Testis (tissue), 2 donors: ENCODE measurements at regions not wholly inside any gene's neighbourhood (a gene's known extent, or its start where the extent isn't known, plus 50 kb on each side); places are given as distances from the start of the nearest gene placed in this dataset.

Experiments
- DNase-seq: peaks from one replicate; pipeline ENCODE4 v3.0.0-alpha.2; 2019
- H3K27ac ChIP-seq, 2 donors: fragments of 200-600 bp; sonication (generic); one replicate each; pipeline ENCODE4 v1.5.1; 2019
- H3K27me3 ChIP-seq: fragments of 200-600 bp; sonication (generic); one replicate; pipeline ENCODE4 v1.5.1; 2019
- H3K36me3 ChIP-seq: fragments of 200-600 bp; sonication (generic); one replicate; pipeline ENCODE4 v1.5.1; 2017; ENCODE audit warnings: low read depth; ENCODE audit errors: missing control alignments
- H3K4me1 ChIP-seq: fragments of 200-600 bp; sonication (generic); one replicate; pipeline ENCODE4 v1.5.1; 2019
- H3K4me3 ChIP-seq, 2 donors: fragments of 200-600 bp; sonication (generic); one replicate each; pipeline ENCODE4 v1.5.1; 2017 to 2019
- H3K9me3 ChIP-seq: fragments of 200-600 bp; sonication (generic); one replicate; pipeline ENCODE4 v1.5.1; 2017
- POLR2A ChIP-seq: fragments of 450-650 bp; IDR thresholded peaks from one replicate; pipeline ENCODE4 v1.6.1; 2017; ENCODE audit warnings: antibody characterized with exemption, mild to moderate bottlenecking, moderate library complexity
- WGBS, 2 donors: methylation state at CpG; one replicate each; pipeline ENCODE4 v1.1.5; 2018; 5-methylcytosine and 5-hydroxymethylcytosine counted together
- intact Hi-C: fragments of 100-400 bp; cut with DNase I; formaldehyde crosslinking; loops from one replicate; pipeline ENCODE4 v1.15.1; 2023; ENCODE audit warnings: low total_unique reads
- TF ChIP-seq, protein P1 (sequence below), 3 experiments: fragments of 450-650 bp in 2 of 3; fragments of 200-600 bp in 1 of 3; sonication (generic) in 1 of 3; IDR thresholded peaks; one replicate each; pipeline ENCODE4 v1.5.1; 2016 to 2019; ENCODE audit warnings: antibody characterized with exemption in 3 of 3, mild to moderate bottlenecking in 2 of 3, moderate library complexity in 1 of 3

DNA sequence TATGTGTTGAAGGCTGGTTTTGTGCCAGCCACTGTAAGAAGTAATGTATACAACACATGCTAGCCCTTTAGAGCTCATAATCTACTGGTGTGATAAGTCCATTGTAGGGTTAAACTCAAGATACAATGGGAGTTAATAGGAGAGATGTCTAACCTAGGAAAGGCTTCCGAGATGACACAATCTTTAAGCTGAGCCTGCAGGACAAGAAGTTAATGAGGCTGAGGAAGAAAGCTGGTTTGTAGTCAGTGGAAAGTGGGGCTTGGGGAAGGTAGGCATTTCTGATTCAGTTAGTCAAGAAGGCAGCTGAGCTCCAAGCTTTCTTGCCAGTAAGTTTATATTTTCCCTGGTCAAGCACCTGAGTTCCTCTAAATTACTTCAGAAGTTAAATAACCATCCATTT is 83.0 kb upstream of the TGFBR2 start:
- peak overlapping the region in 1 of 2 donors; percentile 6 for H3K27ac ChIP-seq
- no peak for DNase-seq
- no peaks in the 10 kb centered on the region for H3K27me3 ChIP-seq
- peaks cover 17% of the 10 kb centered on the region for H3K4me1 ChIP-seq
- TF ChIP-seq, protein P1, sequence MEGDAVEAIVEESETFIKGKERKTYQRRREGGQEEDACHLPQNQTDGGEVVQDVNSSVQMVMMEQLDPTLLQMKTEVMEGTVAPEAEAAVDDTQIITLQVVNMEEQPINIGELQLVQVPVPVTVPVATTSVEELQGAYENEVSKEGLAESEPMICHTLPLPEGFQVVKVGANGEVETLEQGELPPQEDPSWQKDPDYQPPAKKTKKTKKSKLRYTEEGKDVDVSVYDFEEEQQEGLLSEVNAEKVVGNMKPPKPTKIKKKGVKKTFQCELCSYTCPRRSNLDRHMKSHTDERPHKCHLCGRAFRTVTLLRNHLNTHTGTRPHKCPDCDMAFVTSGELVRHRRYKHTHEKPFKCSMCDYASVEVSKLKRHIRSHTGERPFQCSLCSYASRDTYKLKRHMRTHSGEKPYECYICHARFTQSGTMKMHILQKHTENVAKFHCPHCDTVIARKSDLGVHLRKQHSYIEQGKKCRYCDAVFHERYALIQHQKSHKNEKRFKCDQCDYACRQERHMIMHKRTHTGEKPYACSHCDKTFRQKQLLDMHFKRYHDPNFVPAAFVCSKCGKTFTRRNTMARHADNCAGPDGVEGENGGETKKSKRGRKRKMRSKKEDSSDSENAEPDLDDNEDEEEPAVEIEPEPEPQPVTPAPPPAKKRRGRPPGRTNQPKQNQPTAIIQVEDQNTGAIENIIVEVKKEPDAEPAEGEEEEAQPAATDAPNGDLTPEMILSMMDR (IDR thresholded peaks at IDR 0.05), result no peak
- no peak for TF ChIP-seq POLR2A
- H3K36me3 ChIP-seq, result no peaks in the 10 kb centered on the region
- intact Hi-C loops, result loop anchor here (10.0 kb wide), 1 partner anchor 161 kb away; no protein-coding TSS in a partner anchor
- WGBS, 2 donors, result 67 to 83% methylated on average over 1 of the region's 1 CpG
- H3K4me3 ChIP-seq, result no peak overlapping the region
- no peaks in the 10 kb centered on the region for H3K9me3 ChIP-seq

GRCh38 chr3:30524357-30525040 is 81.9 kb upstream of the TGFBR2 start:
- WGBS, 2 donors, result 59 to 71% methylated on average over 4 of the region's 4 CpGs
- peaks cover 17% of the 10 kb centered on the region for H3K4me1 ChIP-seq
- H3K27me3 ChIP-seq, result no peaks in the 10 kb centered on the region
- H3K4me3 ChIP-seq, result no peak overlapping the region
- intact Hi-C loops, result loop anchor here (10.0 kb wide), 1 partner anchor 160 kb away; no protein-coding TSS in a partner anchor
- H3K27ac ChIP-seq, result peak overlapping the region; percentile 2 to 6
- no peaks in the 10 kb centered on the region for H3K9me3 ChIP-seq
- TF ChIP-seq, protein P1 (IDR thresholded peaks at IDR 0.05), result no peak
- TF ChIP-seq POLR2A, result no peak
- no peak for DNase-seq
- H3K36me3 ChIP-seq, result no peaks in the 10 kb centered on the region

DNA sequence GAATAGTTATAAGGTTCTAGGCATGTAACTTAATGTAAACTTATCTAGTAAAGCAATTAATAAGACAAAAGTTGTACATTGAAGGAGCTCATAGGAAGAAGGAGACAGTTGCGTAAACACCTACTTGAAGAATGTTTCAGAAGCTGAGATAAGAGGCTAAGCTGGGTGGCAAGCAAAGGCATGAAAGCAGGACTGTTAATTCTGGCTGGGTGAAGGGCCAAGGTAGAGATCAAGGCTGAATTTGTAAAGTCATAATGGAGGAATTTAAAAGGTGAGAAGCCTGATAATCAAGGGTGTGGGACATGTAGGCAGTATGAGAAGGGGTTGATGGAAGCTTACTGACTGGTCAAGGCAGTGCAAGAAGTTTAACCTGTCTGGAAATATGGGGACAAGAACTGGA is 80.4 kb upstream of the TGFBR2 start:
- no peaks in the 10 kb centered on the region for H3K36me3 ChIP-seq
- H3K27me3 ChIP-seq, result no peaks in the 10 kb centered on the region
- intact Hi-C loops, result loop anchor here (10.0 kb wide), 1 partner anchor 159 kb away; no protein-coding TSS in a partner anchor
- H3K9me3 ChIP-seq, result no peaks in the 10 kb centered on the region
- H3K4me1 ChIP-seq, result peaks cover 14% of the 10 kb centered on the region
- H3K4me3 ChIP-seq, result no peak overlapping the region
- 74 to 76% methylated on average over 1 of the region's 1 CpG for WGBS, 2 donors
- H3K27ac ChIP-seq, result no peak overlapping the region
- TF ChIP-seq POLR2A, result no peak
- TF ChIP-seq, protein P1 (IDR thresholded peaks at IDR 0.05), result no peak
- DNase-seq, result no peak

DNA sequence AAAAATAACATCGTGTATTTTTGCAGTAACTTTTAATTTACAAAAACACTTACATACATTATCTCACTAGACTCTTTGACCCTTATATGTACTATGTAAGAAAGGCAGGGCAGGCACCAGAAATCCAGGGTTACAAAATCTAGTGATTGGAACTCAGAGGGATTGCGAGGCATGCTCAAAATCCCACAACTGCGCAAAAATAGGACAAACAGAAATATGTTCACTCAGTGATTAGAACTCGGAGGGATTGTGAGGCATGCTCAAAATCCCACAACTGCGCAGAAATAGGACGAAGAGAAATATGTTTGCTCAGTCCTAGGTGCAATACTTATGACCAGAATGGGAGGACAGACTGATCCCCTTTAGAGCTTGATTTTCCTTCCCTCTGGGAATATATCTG is 79.2 kb upstream of the TGFBR2 start:
- Histone ChIP-seq H3K36me3 (no peaks in the 10 kb centered on the region), H3K27me3 (no peaks in the 10 kb centered on the region), H3K4me1 (peaks cover 10% of the 10 kb centered on the region), H3K9me3 (no peaks in the 10 kb centered on the region), H3K27ac (peak overlapping the region in 1 of 2 donors; percentile 50), H3K4me3 (no peak overlapping the region)
- intact Hi-C loops, result loop anchor here (10.0 kb wide), 1 partner anchor 158 kb away; no protein-coding TSS in a partner anchor
- DNase-seq, result no peak
- 71 to 83% methylated on average over 6 of the region's 6 CpGs for WGBS, 2 donors
- TF ChIP-seq POLR2A, result no peak

DNA sequence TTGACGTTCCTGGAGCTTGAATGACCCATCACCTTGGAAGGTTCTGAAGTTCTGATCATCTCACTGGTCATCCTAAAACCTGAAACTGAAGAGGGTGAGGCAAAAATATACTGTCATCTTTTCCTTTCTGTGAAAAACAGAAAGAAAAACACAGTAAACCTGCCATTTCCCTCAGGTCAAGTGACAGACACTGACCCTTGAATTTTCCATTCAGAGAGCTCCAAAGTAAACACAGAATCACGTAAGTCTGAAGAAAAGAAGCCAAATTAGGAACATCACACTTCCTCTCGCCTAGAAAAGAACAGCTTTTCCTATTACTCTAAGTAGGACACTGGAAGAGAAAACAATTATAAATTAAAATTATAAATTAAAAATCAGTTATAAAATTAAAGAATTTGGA is 78.7 kb upstream of the TGFBR2 start:
- no peaks in the 10 kb centered on the region for H3K9me3 ChIP-seq
- TF ChIP-seq POLR2A, result no peak
- TF ChIP-seq, protein P1 (IDR thresholded peaks at IDR 0.05), result no peak
- intact Hi-C loops, result loop anchor here (10.0 kb wide), 1 partner anchor 157 kb away; no protein-coding TSS in a partner anchor
- no peak overlapping the region for H3K4me3 ChIP-seq
- peaks cover 10% of the 10 kb centered on the region for H3K4me1 ChIP-seq
- WGBS, 2 donors, result 52 to 55% methylated on average over 3 of the region's 3 CpGs
- peak overlapping the region in 1 of 2 donors; percentile 50 for H3K27ac ChIP-seq
- H3K36me3 ChIP-seq, result no peaks in the 10 kb centered on the region
- DNase-seq, result no peak
- no peaks in the 10 kb centered on the region for H3K27me3 ChIP-seq
